ENCODE measurements at regions not wholly inside any gene's neighbourhood (a gene's known extent, or its start where the extent isn't known, plus 50 kb on each side); places are given as distances from the start of the nearest gene placed in this dataset.
"Not testable (repeated sequence)": the region's sequence is repeated elsewhere in the genome, so short reads cannot be mapped to it uniquely, and the experiment has no call there.

- H3K36me3 ChIP-seq (ENCODE audit: insufficient read depth, low read length): no peaks in the 10 kb centered on the region
- H3K27me3 ChIP-seq (ENCODE audit: insufficient read depth, low read length): no peaks in the 10 kb centered on the region
- no peak overlapping the region for H2AFZ ChIP-seq (ENCODE audit: low read depth, low read length)
- H3K9me3 ChIP-seq (ENCODE audit: low read length): no peaks in the 10 kb centered on the region
- peaks cover 7% of the 10 kb centered on the region for H3K4me1 ChIP-seq (ENCODE audit: insufficient read depth, low read length)
- H3K4me3 ChIP-seq (ENCODE audit: low read length): no peak overlapping the region
Measured at GRCh38 chr3:145893331-145893730, 267.7 kb downstream of the PLOD2 start.

GRCh38 chr3:145898487-145898886 lies 262.5 kb downstream of the PLOD2 start:
- Histone ChIP-seq H3K4me3 (ENCODE audit: low read length) (no peak overlapping the region), H3K4me1 (ENCODE audit: insufficient read depth, low read length) (no peaks in the 10 kb centered on the region), H2AFZ (ENCODE audit: low read depth, low read length) (no peak overlapping the region), H3K9me3 (ENCODE audit: low read length) (no peaks in the 10 kb centered on the region), H3K27me3 (ENCODE audit: insufficient read depth, low read length) (no peaks in the 10 kb centered on the region), H3K36me3 (ENCODE audit: insufficient read depth, low read length) (no peaks in the 10 kb centered on the region)

DNA sequence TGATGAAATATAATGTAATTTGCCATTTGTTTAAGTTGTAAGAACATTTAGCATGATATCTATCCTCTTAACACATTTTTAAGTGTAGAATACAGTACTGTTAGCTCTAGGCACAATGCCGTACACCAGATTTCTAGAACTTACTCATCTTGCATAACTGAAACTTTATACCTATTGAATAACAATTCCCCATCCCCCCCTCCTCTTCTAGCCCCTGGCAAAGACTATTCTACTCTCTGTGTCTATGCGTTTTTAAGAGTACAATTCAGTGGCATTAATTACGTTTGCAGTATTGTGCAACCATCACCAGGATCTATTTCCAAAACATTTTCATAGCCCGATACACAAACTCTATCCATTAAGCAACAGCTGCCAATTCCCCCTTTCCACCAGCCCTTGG lies 261.7 kb downstream of the PLOD2 start:
- Histone ChIP-seq H2AFZ (ENCODE audit: low read depth, low read length) (no peak overlapping the region), H3K9me3 (ENCODE audit: low read length) (no peaks in the 10 kb centered on the region), H3K4me3 (ENCODE audit: low read length) (no peak overlapping the region), H3K27me3 (ENCODE audit: insufficient read depth, low read length) (no peaks in the 10 kb centered on the region), H3K4me1 (ENCODE audit: insufficient read depth, low read length) (no peaks in the 10 kb centered on the region), H3K36me3 (ENCODE audit: insufficient read depth, low read length) (no peaks in the 10 kb centered on the region)

GRCh38 chr3:145900056-145900829 lies 260.7 kb downstream of the PLOD2 start:
- Histone ChIP-seq H3K27me3 (ENCODE audit: insufficient read depth, low read length) (no peaks in the 10 kb centered on the region), H3K4me1 (ENCODE audit: insufficient read depth, low read length) (no peaks in the 10 kb centered on the region), H2AFZ (ENCODE audit: low read depth, low read length) (no peak overlapping the region), H3K4me3 (ENCODE audit: low read length) (no peak overlapping the region), H3K36me3 (ENCODE audit: insufficient read depth, low read length) (no peaks in the 10 kb centered on the region), H3K9me3 (ENCODE audit: low read length) (no peaks in the 10 kb centered on the region)

- H3K4me3 ChIP-seq (ENCODE audit: low read length): no peak overlapping the region
- H3K9me3 ChIP-seq (ENCODE audit: low read length): no peaks in the 10 kb centered on the region
- H3K4me1 ChIP-seq (ENCODE audit: insufficient read depth, low read length): no peaks in the 10 kb centered on the region
- H3K36me3 ChIP-seq (ENCODE audit: insufficient read depth, low read length): no peaks in the 10 kb centered on the region
- H2AFZ ChIP-seq (ENCODE audit: low read depth, low read length): no peak overlapping the region
- H3K27me3 ChIP-seq (ENCODE audit: insufficient read depth, low read length): no peaks in the 10 kb centered on the region
Measured at GRCh38 chr3:145902166-145902565, 258.8 kb downstream of the PLOD2 start.

DNA sequence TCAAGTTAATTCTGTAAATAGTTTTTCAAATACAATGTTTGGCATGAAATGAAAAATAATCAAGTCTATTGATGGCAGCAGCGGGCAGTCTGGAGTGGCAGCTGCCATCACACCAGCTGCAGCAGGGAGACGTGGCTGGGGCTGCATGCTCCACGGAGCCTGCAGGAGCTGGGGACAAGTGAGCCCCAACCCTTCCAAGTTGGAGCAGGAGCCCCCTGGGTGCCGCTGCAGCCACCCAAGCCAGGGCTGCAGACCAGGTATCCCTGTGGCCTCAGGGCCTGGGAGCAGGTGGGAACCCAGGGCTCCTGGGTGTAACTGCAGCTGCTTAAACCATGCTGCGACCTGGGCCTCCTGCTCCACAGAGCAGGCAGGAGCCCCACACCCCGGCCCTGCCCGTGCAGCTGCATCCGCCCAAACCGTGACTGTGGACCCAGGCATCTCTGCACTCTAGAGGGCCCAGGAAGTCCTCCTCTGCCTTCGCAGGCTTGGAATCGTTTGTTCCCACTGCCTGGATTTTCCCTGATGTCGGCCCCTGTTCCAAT lies 257.4 kb downstream of the PLOD2 start:
- H3K9me3 ChIP-seq (ENCODE audit: low read length): no peaks in the 10 kb centered on the region
- no peaks in the 10 kb centered on the region for H3K4me1 ChIP-seq (ENCODE audit: insufficient read depth, low read length)
- H2AFZ ChIP-seq (ENCODE audit: low read depth, low read length): no peak overlapping the region

DNA sequence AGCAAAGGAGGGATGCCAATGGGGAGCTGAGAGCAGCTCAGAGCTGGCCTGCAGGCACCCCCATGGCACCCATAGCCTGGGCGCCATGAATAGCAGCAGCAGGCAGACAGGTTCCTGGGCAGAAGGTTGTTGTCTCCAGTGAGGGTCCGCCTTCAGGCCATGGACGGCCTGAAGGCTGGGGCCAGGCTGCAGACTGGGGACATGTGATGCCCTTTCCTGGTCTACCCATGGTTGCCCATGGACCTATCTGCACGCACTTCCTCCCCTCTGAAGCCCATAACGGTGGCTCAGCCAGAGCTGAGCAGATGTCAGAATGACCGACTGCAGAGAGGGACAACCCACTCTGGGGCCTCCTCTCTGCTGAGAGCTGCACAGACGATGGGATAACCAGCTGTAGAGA lies 256.8 kb downstream of the PLOD2 start:
- no peak overlapping the region for H3K4me3 ChIP-seq (ENCODE audit: low read length)
- H3K27me3 ChIP-seq (ENCODE audit: insufficient read depth, low read length): no peaks in the 10 kb centered on the region
- no peaks in the 10 kb centered on the region for H3K4me1 ChIP-seq (ENCODE audit: insufficient read depth, low read length)
- H2AFZ ChIP-seq (ENCODE audit: low read depth, low read length): no peak overlapping the region
- H3K9me3 ChIP-seq (ENCODE audit: low read length): no peaks in the 10 kb centered on the region
- H3K36me3 ChIP-seq (ENCODE audit: insufficient read depth, low read length): no peaks in the 10 kb centered on the region

More for the DNA sequence above, 257.4 kb downstream of the PLOD2 start:
- Histone ChIP-seq H3K27me3 (ENCODE audit: insufficient read depth, low read length) (no peaks in the 10 kb centered on the region), H3K36me3 (ENCODE audit: insufficient read depth, low read length) (no peaks in the 10 kb centered on the region), H3K4me3 (ENCODE audit: low read length) (no peak overlapping the region)

DNA sequence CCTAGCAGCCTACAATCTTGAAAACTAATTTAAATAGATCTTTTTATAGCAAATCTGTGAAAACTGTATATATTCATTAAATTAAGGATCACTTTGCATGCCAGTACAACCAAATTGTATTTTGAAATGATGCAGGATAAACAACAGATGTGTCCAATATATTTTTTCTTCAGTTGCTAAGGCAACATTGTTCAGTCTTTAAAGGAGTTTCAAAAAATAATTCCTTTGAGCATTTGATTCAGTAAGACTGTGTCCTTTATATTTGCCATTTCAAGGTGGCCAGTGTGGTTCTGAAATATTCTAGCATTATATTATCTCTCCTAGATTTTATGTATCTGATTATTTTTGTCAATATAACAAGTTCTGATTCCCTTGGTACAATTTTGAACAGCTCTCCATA lies 254.7 kb downstream of the PLOD2 start:
- H3K27me3 ChIP-seq (ENCODE audit: insufficient read depth, low read length): no peaks in the 10 kb centered on the region
- peak overlapping the region; percentile 10 for H2AFZ ChIP-seq (ENCODE audit: low read depth, low read length)
- no peaks in the 10 kb centered on the region for H3K9me3 ChIP-seq (ENCODE audit: low read length)
- no peaks in the 10 kb centered on the region for H3K4me1 ChIP-seq (ENCODE audit: insufficient read depth, low read length)
- no peaks in the 10 kb centered on the region for H3K36me3 ChIP-seq (ENCODE audit: insufficient read depth, low read length)
- no peak overlapping the region for H3K4me3 ChIP-seq (ENCODE audit: low read length)

DNA sequence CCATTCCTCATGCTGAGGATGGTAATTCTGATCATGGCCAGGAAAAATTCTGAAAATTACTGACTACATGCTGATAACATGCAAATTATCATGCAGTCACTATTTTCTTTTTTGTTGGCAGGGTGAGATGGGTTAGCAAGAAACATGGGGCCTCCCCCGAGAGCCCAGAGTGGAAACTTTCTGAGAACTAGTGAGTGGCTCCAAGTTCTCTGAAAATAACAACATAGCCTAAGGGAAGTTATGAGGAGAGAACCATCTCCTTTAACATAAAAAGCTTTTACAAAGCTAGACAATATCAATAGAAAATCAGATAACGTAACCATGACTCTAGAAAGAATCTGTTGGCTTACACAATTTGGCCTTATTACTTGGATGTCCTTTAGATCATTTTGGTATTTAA lies 254.2 kb downstream of the PLOD2 start:
- Histone ChIP-seq H3K4me1 (ENCODE audit: insufficient read depth, low read length) (no peaks in the 10 kb centered on the region), H3K36me3 (ENCODE audit: insufficient read depth, low read length) (no peaks in the 10 kb centered on the region), H3K4me3 (ENCODE audit: low read length) (no peak overlapping the region), H3K27me3 (ENCODE audit: insufficient read depth, low read length) (no peaks in the 10 kb centered on the region), H3K9me3 (ENCODE audit: low read length) (no peaks in the 10 kb centered on the region), H2AFZ (ENCODE audit: low read depth, low read length) (peak overlapping the region; percentile 10)

- no peaks in the 10 kb centered on the region for H3K4me1 ChIP-seq (ENCODE audit: insufficient read depth, low read length)
- no peaks in the 10 kb centered on the region for H3K9me3 ChIP-seq (ENCODE audit: low read length)
- no peaks in the 10 kb centered on the region for H3K36me3 ChIP-seq (ENCODE audit: insufficient read depth, low read length)
- H2AFZ ChIP-seq (ENCODE audit: low read depth, low read length): no peak overlapping the region
- no peaks in the 10 kb centered on the region for H3K27me3 ChIP-seq (ENCODE audit: insufficient read depth, low read length)
- no peak overlapping the region for H3K4me3 ChIP-seq (ENCODE audit: low read length)
Measured at GRCh38 chr3:145911016-145911415, 250.0 kb downstream of the PLOD2 start.

DNA sequence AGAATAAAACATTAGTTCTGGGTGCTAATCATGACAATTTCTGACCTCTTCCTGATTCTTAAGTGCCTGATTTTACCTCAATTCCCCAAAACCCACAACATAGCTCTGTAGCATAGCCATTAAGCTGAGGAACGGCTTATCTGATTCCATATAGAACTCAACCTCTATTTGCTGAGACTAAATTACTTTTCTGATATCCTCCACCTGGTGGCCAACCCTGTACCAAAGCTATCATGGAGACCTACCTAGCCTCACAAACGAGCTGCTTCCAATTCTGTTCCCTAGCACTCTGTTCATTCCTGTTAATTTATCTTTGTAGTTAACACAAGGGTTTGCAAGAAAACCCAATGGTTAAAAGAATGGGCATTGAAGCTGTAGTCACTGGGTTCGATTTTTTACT lies 245.2 kb downstream of the PLOD2 start:
- no peak overlapping the region for H2AFZ ChIP-seq (ENCODE audit: low read depth, low read length)
- no peak overlapping the region for H3K4me3 ChIP-seq (ENCODE audit: low read length)
- H3K27me3 ChIP-seq (ENCODE audit: insufficient read depth, low read length): no peaks in the 10 kb centered on the region
- no peaks in the 10 kb centered on the region for H3K4me1 ChIP-seq (ENCODE audit: insufficient read depth, low read length)
- no peaks in the 10 kb centered on the region for H3K9me3 ChIP-seq (ENCODE audit: low read length)
- no peaks in the 10 kb centered on the region for H3K36me3 ChIP-seq (ENCODE audit: insufficient read depth, low read length)

GRCh38 chr3:145927736-145928135 lies 233.2 kb downstream of the PLOD2 start:
- not testable (repeated sequence) for H3K4me3 ChIP-seq (ENCODE audit: low read length); H3K27me3 ChIP-seq (ENCODE audit: insufficient read depth, low read length); H3K4me1 ChIP-seq (ENCODE audit: insufficient read depth, low read length); H3K36me3 ChIP-seq (ENCODE audit: insufficient read depth, low read length); H3K9me3 ChIP-seq (ENCODE audit: low read length); H2AFZ ChIP-seq (ENCODE audit: low read depth, low read length)

- no peaks in the 10 kb centered on the region for H3K9me3 ChIP-seq (ENCODE audit: low read length)
- H3K4me3 ChIP-seq (ENCODE audit: low read length): no peak overlapping the region
- no peaks in the 10 kb centered on the region for H3K36me3 ChIP-seq (ENCODE audit: insufficient read depth, low read length)
- H2AFZ ChIP-seq (ENCODE audit: low read depth, low read length): no peak overlapping the region
- H3K27me3 ChIP-seq (ENCODE audit: insufficient read depth, low read length): no peaks in the 10 kb centered on the region
- H3K4me1 ChIP-seq (ENCODE audit: insufficient read depth, low read length): no peaks in the 10 kb centered on the region
Measured at GRCh38 chr3:145936971-145937370, 224.0 kb downstream of the PLOD2 start.

GRCh38 chr3:145939431-145939830 lies 221.6 kb downstream of the PLOD2 start:
- no peak overlapping the region for H3K4me3 ChIP-seq (ENCODE audit: low read length)
- no peaks in the 10 kb centered on the region for H3K9me3 ChIP-seq (ENCODE audit: low read length)
- no peak overlapping the region for H2AFZ ChIP-seq (ENCODE audit: low read depth, low read length)
- no peaks in the 10 kb centered on the region for H3K4me1 ChIP-seq (ENCODE audit: insufficient read depth, low read length)
- no peaks in the 10 kb centered on the region for H3K36me3 ChIP-seq (ENCODE audit: insufficient read depth, low read length)
- H3K27me3 ChIP-seq (ENCODE audit: insufficient read depth, low read length): no peaks in the 10 kb centered on the region
